ENCODE measurements at regions not wholly inside any gene's neighbourhood (a gene's known extent, or its start where the extent isn't known, plus 50 kb on each side); places are given as distances from the start of the nearest gene placed in this dataset.

GRCh38 chr9:104300124-104300523 is 203.9 kb upstream of the OR13F1 start:
- TF ChIP-seq FOXA1 (IDR thresholded peaks at IDR 0.05) (no peak), HDGF (IDR thresholded peaks at IDR 0.05; ENCODE audit: borderline replicate concordance) (no peak), SUZ12 (IDR thresholded peaks at IDR 0.05) (no peak), TARDBP (IDR thresholded peaks at IDR 0.05) (no peak), ELF4 (IDR thresholded peaks at IDR 0.05) (no peak), ZNF384 (IDR thresholded peaks at IDR 0.05) (no peak), BHLHE40 (IDR thresholded peaks at IDR 0.05; ENCODE audit: borderline replicate concordance) (no peak), SP1 (IDR thresholded peaks at IDR 0.05) (no peak), FOXK2 (IDR thresholded peaks at IDR 0.05) (no peak)
